Astrocyte (in vitro differentiated cells and primary cell): ENCODE measurements at regions not wholly inside any gene's neighbourhood (a gene's known extent, or its start where the extent isn't known, plus 50 kb on each side); places are given as distances from the start of the nearest gene placed in this dataset.

Experiments used
- EZH2 ChIP-seq: IDR thresholded peaks from 2 replicates; pipeline ENCODE4 v1.6.1; 2012; ENCODE audit warnings: mild to moderate bottlenecking, low read length, inconsistent platforms; ENCODE audit not compliant: insufficient read depth
- TF ChIP-seq, protein P1 (sequence below): IDR thresholded peaks from 2 replicates; pipeline ENCODE4 v1.5.1; 2011; ENCODE audit warnings: low read depth, mild to moderate bottlenecking, inconsistent platforms, low read length, moderate library complexity; ENCODE audit not compliant: insufficient read depth

DNA sequence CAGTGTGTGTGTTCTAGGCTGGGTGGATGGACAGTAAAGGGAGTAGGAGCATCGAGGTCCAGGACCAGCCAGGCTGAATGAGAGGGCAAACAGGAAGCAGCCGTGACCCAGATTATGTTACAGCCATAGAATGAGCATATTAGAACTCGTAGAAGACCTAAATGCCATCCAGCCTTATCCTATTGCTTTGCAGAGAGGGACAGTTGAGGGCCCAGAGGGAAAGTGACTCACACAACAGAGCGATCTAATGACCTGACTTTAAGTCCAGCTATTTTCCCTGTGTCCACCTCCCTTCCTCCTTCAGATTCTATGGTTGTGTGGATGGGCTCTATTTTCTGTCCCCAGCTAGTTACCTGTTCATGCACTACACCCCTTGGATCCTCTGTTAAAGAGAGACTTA, 634.1 kb upstream of the TBL1XR1 start:
- TF ChIP-seq, protein P1, sequence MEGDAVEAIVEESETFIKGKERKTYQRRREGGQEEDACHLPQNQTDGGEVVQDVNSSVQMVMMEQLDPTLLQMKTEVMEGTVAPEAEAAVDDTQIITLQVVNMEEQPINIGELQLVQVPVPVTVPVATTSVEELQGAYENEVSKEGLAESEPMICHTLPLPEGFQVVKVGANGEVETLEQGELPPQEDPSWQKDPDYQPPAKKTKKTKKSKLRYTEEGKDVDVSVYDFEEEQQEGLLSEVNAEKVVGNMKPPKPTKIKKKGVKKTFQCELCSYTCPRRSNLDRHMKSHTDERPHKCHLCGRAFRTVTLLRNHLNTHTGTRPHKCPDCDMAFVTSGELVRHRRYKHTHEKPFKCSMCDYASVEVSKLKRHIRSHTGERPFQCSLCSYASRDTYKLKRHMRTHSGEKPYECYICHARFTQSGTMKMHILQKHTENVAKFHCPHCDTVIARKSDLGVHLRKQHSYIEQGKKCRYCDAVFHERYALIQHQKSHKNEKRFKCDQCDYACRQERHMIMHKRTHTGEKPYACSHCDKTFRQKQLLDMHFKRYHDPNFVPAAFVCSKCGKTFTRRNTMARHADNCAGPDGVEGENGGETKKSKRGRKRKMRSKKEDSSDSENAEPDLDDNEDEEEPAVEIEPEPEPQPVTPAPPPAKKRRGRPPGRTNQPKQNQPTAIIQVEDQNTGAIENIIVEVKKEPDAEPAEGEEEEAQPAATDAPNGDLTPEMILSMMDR, result no peak
- no peak for TF ChIP-seq EZH2
